HepG2 (cell line): ENCODE measurements at regions not wholly inside any gene's neighbourhood (a gene's known extent, or its start where the extent isn't known, plus 50 kb on each side); places are given as distances from the start of the nearest gene placed in this dataset.

ENCODE experiments used
- ELF3 ChIP-seq: IDR thresholded peaks from 2 replicates; pipeline ENCODE4 v1.6.1; 2016; ENCODE audit warnings: missing genetic modification reagents, missing compliant biosample characterization
- ETV5 ChIP-seq: IDR thresholded peaks from 2 replicates; pipeline ENCODE4 v1.6.1; 2018; ENCODE audit warnings: missing biosample characterization, missing genetic modification reagents, inconsistent platforms, borderline replicate concordance
- FOSL2 ChIP-seq: sonication (generic); formaldehyde crosslinking; IDR thresholded peaks from 2 replicates; pipeline ENCODE4 v1.4.0; 2020; ENCODE audit warnings: missing genetic modification reagents
- GABPA ChIP-seq, 2 experiments: IDR thresholded peaks; 2 replicates each; pipeline ENCODE4 v1.6.1; 2011 to 2016; ENCODE audit warnings: low read depth in 2 of 2, low read length in 1 of 2, missing biosample characterization in 1 of 2, missing genetic modification characterization in 1 of 2
- GATAD2A ChIP-seq: IDR thresholded peaks from 2 replicates; pipeline ENCODE4 v1.6.1; 2016
- LCORL ChIP-seq, 2 experiments: fragments of 450-650 bp in 1 of 2; sonication (generic) in 1 of 2; formaldehyde crosslinking in 1 of 2; IDR thresholded peaks; 2 replicates each; pipeline versions ENCODE4 v1.5.0 to v1.6.1; 2017 to 2020; ENCODE audit warnings: antibody characterized with exemption in 1 of 2, missing genetic modification reagents in 1 of 2
- PAF1 ChIP-seq: IDR thresholded peaks from 2 replicates; pipeline ENCODE4 v1.6.1; 2016; ENCODE audit warnings: missing genetic modification reagents, missing compliant biosample characterization
- PCBP1 ChIP-seq: fragments of 200-400 bp; formaldehyde crosslinking; IDR thresholded peaks from 2 replicates; pipeline ENCODE4 v1.6.1; 2017; ENCODE audit warnings: mild to moderate bottlenecking, low read depth, low read length, borderline replicate concordance
- RXRB ChIP-seq: IDR thresholded peaks from 2 replicates; pipeline ENCODE4 v1.6.1; 2016; ENCODE audit warnings: borderline replicate concordance, missing genetic modification reagents, missing compliant biosample characterization
- STAT5B ChIP-seq: sonication (generic); formaldehyde crosslinking; IDR thresholded peaks from 2 replicates; pipeline ENCODE4 v1.4.0; 2020; ENCODE audit warnings: missing genetic modification reagents
- THYN1 ChIP-seq: sonication (generic); formaldehyde crosslinking; IDR thresholded peaks from 2 replicates; pipeline ENCODE4 v1.8.1; 2023; ENCODE audit warnings: low read depth, mild to moderate bottlenecking, moderate library complexity, missing genetic modification reagents, borderline replicate concordance
- TOE1 ChIP-seq: sonication (generic); formaldehyde crosslinking; IDR thresholded peaks from 2 replicates; pipeline ENCODE4 v1.4.0; 2020; ENCODE audit warnings: mild to moderate bottlenecking, missing genetic modification reagents
- XBP1 ChIP-seq: sonication (generic); formaldehyde crosslinking; IDR thresholded peaks from 2 replicates; pipeline ENCODE4 v1.5.0; 2020; ENCODE audit warnings: missing genetic modification reagents
- ZFP82 ChIP-seq: sonication (generic); formaldehyde crosslinking; IDR thresholded peaks from 2 replicates; pipeline ENCODE4 v1.5.1; 2020; ENCODE audit warnings: mild to moderate bottlenecking, missing genetic modification reagents, borderline replicate concordance
- ZKSCAN5 ChIP-seq: sonication (generic); formaldehyde crosslinking; IDR thresholded peaks from 2 replicates; pipeline ENCODE4 v1.5.1; 2020; ENCODE audit warnings: mild to moderate bottlenecking, missing genetic modification reagents
- ZNF335 ChIP-seq: sonication (generic); formaldehyde crosslinking; IDR thresholded peaks from 2 replicates; pipeline ENCODE4 v1.4.0; 2020; ENCODE audit warnings: missing genetic modification reagents
- ZNF607 ChIP-seq: sonication (generic); formaldehyde crosslinking; IDR thresholded peaks from 2 replicates; pipeline ENCODE4 v1.5.1; 2020; ENCODE audit warnings: missing genetic modification reagents, mild to moderate bottlenecking, borderline replicate concordance
- ZNF670 ChIP-seq: sonication (generic); formaldehyde crosslinking; IDR thresholded peaks from 2 replicates; pipeline ENCODE4 v1.8.0; 2022; ENCODE audit warnings: mild to moderate bottlenecking, missing genetic modification reagents, borderline replicate concordance
- ZNF678 ChIP-seq: sonication (generic); formaldehyde crosslinking; IDR thresholded peaks from 2 replicates; pipeline ENCODE4 v1.4.0; 2020; ENCODE audit warnings: mild to moderate bottlenecking, missing genetic modification reagents
- ZSCAN9 ChIP-seq: IDR thresholded peaks from 2 replicates; pipeline ENCODE4 v1.6.1; 2016; ENCODE audit warnings: borderline replicate concordance
- TF ChIP-seq, protein P1 (sequence below): sonication (generic); formaldehyde crosslinking; IDR thresholded peaks from 2 replicates; pipeline ENCODE4 v1.4.0; 2020; ENCODE audit warnings: missing genetic modification reagents
- TF ChIP-seq, protein P2 (sequence below): sonication (generic); formaldehyde crosslinking; IDR thresholded peaks from 2 replicates; pipeline ENCODE4 v1.4.0; 2020; ENCODE audit warnings: mild to moderate bottlenecking, missing genetic modification reagents
- TF ChIP-seq, protein P3 (sequence below): sonication (generic); formaldehyde crosslinking; IDR thresholded peaks from 2 replicates; pipeline ENCODE4 v1.5.0; 2020; ENCODE audit warnings: missing genetic modification reagents
- TF ChIP-seq, protein P4 (sequence below): IDR thresholded peaks from 2 replicates; pipeline ENCODE4 v1.6.1; 2016; ENCODE audit warnings: missing genetic modification reagents, missing compliant biosample characterization
- TF ChIP-seq, protein P5 (sequence below): sonication (generic); formaldehyde crosslinking; IDR thresholded peaks from 2 replicates; pipeline ENCODE4 v1.8.0; 2022; ENCODE audit warnings: mild to moderate bottlenecking, missing genetic modification reagents, moderate library complexity

DNA sequence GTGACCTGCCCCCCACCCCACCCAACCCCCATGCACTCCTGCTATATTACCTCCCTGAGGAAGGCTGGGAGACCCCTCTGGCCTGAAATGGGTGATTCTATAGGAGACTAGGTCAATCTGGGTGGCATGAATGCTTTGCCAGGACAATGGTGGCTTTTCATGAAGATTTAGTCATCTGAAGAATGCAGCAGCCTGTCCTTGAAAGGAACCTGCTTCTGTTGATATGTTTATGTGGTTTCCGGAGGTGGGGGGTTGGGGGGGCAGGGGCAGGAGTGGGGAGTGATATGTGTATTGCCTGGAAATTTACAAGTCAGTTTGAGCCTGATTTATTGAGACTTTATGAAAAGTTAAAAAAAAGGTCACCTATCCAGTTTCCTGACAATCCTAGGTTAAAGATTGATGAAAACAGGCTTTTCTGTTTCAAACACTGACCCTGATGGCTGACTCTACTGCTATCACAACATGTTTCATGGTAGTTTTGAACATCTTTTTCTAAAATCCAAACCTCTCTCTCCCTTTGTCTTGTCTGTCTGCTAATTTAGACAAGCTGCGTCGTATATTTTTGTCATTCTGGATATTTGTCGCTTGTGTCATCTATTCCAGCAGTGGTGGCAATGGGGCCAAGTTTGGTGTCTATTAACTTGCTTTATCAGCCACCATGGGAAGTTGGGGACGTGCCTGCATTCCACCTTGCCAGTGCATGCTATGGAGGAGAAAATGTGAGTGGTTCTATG, 153.7 kb upstream of the EGFLAM start (continued):
- TF ChIP-seq, protein P1, sequence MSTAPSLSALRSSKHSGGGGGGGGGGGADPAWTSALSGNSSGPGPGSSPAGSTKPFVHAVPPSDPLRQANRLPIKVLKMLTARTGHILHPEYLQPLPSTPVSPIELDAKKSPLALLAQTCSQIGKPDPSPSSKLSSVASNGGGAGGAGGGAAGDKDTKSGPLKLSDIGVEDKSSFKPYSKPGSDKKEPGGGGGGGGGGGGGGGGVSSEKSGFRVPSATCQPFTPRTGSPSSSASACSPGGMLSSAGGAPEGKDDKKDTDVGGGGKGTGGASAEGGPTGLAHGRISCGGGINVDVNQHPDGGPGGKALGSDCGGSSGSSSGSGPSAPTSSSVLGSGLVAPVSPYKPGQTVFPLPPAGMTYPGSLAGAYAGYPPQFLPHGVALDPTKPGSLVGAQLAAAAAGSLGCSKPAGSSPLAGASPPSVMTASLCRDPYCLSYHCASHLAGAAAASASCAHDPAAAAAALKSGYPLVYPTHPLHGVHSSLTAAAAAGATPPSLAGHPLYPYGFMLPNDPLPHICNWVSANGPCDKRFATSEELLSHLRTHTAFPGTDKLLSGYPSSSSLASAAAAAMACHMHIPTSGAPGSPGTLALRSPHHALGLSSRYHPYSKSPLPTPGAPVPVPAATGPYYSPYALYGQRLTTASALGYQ, result 0 out of 2 replicates have a peak, but pooled peaks have one; percentile 11
- no peak; the same call in 1 of the 2 replicates for TF ChIP-seq ELF3 (CRISPR knock-in tag)
- TF ChIP-seq XBP1 (CRISPR knock-in tag), result no peak
- TF ChIP-seq, protein P2, sequence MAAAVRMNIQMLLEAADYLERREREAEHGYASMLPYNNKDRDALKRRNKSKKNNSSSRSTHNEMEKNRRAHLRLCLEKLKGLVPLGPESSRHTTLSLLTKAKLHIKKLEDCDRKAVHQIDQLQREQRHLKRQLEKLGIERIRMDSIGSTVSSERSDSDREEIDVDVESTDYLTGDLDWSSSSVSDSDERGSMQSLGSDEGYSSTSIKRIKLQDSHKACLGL (CRISPR knock-in tag), result no peak
- peak; percentile 85 for TF ChIP-seq ETV5
- TF ChIP-seq GATAD2A, result peak; percentile 41
- TF ChIP-seq PAF1, result no peak
- TF ChIP-seq, protein P3, sequence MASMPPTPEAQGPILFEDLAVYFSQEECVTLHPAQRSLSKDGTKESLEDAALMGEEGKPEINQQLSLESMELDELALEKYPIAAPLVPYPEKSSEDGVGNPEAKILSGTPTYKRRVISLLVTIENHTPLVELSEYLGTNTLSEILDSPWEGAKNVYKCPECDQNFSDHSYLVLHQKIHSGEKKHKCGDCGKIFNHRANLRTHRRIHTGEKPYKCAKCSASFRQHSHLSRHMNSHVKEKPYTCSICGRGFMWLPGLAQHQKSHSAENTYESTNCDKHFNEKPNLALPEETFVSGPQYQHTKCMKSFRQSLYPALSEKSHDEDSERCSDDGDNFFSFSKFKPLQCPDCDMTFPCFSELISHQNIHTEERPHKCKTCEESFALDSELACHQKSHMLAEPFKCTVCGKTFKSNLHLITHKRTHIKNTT (CRISPR knock-in tag), result no peak
- TF ChIP-seq ZNF670, result no peak
- no peak for TF ChIP-seq ZFP82 (CRISPR knock-in tag)
- 0 out of 2 replicates have a peak, but pooled peaks have one; percentile 50 for TF ChIP-seq PCBP1
- no peak for TF ChIP-seq STAT5B (CRISPR knock-in tag)
- peak; percentile 55; the same call in 1 of the 2 replicates for TF ChIP-seq RXRB (CRISPR knock-in tag)
- no peak for TF ChIP-seq ZKSCAN5 (CRISPR knock-in tag)
- no peak for TF ChIP-seq LCORL (IDR thresholded peaks at IDR 0.05)
- TF ChIP-seq LCORL (CRISPR knock-in tag; IDR thresholded peaks at IDR 0.05), result no peak; the same call in 1 of the 2 replicates
- 0 out of 2 replicates have a peak, but pooled peaks have one; percentile 6 for TF ChIP-seq ZNF335 (CRISPR knock-in tag)
- no peak for TF ChIP-seq THYN1
- TF ChIP-seq ZSCAN9 (CRISPR knock-in tag), result peak; percentile 38; the same call in 1 of the 2 replicates
- no peak for TF ChIP-seq GABPA (IDR thresholded peaks at IDR 0.05; ENCODE audit: low read depth, low read length)
- TF ChIP-seq GABPA (CRISPR knock-in tag; IDR thresholded peaks at IDR 0.05; ENCODE audit: low read depth), result 0 out of 2 replicates have a peak, but pooled peaks have one; percentile 9
- 0 out of 2 replicates have a peak, but pooled peaks have one; percentile 57 for TF ChIP-seq FOSL2
- TF ChIP-seq, protein P4, sequence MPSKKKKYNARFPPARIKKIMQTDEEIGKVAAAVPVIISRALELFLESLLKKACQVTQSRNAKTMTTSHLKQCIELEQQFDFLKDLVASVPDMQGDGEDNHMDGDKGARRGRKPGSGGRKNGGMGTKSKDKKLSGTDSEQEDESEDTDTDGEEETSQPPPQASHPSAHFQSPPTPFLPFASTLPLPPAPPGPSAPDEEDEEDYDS (CRISPR knock-in tag), result peak; percentile 47; the same call in 1 of the 2 replicates
- TF ChIP-seq, protein P5, sequence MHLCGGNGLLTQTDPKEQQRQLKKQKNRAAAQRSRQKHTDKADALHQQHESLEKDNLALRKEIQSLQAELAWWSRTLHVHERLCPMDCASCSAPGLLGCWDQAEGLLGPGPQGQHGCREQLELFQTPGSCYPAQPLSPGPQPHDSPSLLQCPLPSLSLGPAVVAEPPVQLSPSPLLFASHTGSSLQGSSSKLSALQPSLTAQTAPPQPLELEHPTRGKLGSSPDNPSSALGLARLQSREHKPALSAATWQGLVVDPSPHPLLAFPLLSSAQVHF (CRISPR knock-in tag), result no peak
- TF ChIP-seq TOE1, result no peak
- TF ChIP-seq ZNF607 (CRISPR knock-in tag), result no peak
- TF ChIP-seq ZNF678, result no peak
